Inferior parietal cortex (tissue), 1 donor: ENCODE measurements at regions not wholly inside any gene's neighbourhood (a gene's known extent, or its start where the extent isn't known, plus 50 kb on each side); places are given as distances from the start of the nearest gene placed in this dataset.
"Not testable (repeated sequence)": the region's sequence is repeated elsewhere in the genome, so short reads cannot be mapped to it uniquely, and the experiment has no call there.

Source experiments
- DNase-seq: peaks from one replicate; pipeline ENCODE4 v3.0.0-alpha.2; 2016; ENCODE audit errors: extremely low spot score

DNA sequence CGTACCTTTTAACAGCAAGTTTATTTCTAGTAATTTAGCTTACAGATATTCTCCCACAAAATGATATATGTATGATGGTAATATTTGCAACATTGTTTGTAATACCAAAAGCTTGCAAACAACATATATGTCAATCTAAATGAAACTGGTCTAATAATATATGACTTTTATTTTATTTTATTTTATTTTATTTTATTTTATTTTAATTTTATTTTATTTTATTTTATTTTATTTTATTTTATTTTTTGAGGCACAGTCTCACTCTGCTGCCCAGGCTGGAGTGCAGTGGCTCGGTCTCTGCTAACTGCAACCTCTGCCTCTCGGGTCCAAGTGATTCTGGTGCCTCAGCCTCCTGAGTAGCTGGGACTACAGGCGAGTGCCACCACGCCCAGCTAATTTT is 94.6 kb upstream of the ABCA1 start:
- DNase-seq = not testable (repeated sequence)

DNA sequence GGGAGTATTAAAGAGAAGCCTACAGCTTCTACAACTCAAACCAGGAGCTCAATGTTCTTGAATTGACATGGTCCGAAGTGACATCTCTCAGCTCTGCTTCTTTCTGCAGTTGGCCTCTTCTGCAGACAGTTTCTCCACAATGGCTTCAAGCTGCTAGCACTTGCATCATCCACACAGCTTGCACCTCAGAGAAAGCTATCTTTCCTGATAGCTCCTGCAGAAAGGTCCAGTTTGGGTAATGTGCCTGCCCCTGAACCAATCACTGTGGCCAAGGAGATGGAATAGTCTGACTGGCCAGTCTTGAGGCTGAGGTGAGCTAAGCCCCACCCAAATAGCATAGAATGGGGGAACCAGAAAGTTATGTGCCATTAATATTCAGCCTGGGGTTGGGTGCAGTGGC is 95.8 kb upstream of the ABCA1 start:
- no peak for DNase-seq

DNA sequence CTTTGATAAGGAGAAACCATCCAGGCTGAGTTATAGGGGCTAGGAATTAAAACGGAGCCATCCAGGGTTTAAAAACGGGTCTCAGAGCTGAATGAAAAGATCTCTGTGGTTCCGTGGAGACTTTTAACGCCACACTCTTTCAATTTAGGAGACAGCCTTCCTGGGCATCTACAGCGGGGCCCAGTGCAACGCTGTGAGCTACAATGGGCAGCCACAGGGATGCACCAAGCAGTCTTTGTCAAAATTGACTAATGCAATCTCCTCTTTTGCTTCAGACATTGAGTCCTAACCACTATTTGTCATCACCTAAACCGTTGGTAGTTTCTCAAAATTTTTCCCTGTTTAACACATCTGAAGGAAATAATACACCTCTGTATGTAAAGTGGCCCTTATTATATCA is 96.6 kb upstream of the ABCA1 start:
- DNase-seq = no peak

DNA sequence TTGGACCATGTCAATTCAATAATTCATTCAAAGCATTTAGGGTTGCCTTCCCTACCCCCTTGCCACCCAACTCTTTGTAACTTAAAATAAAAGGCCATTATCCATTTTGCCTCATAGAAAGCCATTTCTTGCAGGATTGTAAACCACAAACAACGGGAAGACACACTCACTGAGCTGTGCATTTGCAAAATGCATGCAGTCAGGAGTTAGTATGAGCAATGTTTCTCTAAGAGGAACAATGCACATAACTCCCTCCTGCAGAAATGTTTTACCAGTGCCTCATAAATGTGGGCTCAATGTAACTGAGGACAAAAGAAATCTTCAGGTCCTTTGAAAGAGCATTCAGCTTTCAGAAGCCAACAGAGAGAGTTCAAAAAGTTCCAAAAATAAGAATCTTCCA is 98.5 kb upstream of the ABCA1 start:
- DNase-seq = no peak

DNA sequence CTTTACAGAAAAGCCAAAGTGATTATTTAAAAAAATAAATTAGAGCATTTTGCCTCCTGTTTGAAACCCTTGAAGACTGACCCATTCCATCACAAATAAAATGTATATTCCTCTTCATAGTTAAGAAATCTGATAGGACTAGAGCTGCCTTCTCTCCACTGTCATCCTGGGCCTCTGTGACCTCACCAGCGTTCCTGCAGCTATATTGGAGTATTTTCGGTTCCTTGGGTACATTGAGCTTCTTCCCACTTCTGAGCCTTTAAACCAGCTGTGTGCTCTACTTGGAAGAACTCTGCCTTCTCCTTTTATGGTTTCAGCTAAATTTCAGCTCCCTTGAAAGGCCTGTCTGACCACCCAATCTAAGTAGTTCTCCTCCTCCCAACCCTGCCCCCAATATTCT is 99.1 kb upstream of the ABCA1 start:
- no peak for DNase-seq

DNA sequence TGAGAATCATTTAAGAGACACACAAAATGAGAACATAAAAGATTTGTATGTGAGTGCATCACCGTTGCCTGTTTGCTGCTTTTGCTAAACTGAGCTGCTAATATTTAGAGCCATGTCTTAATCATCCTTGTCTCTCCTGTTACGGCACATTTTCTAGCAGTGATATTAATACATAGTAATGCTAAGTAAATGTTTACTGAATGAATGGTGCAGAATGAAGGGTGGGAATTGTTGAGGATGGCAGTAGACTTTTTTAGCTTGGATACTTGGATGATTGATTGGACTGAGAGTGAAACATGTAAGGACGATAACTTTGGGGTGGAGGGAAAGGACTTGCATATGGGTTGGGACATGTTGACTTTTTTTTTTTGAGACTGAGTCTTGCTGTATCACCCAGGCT is 102.3 kb upstream of the ABCA1 start:
- DNase-seq = no peak

DNA sequence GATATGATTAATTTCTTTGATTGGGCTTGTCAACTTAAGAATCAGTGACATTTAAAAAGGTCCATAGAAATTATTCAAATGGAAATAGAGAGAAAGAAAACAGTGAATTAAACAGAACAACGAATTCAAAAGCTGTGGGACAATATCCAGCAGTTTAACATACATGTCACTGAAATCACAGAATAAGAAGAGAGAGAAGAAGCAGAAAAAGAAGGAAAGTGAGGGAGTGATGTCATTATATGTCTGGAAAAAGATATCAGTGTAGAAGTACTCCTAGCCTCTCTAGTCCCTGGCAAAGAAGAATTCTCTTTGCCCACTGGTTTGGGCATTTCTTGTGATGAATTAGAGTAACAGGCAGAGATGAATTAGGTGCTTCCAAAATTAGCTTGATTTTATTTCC is 109.2 kb upstream of the ABCA1 start:
- DNase-seq = no peak

DNA sequence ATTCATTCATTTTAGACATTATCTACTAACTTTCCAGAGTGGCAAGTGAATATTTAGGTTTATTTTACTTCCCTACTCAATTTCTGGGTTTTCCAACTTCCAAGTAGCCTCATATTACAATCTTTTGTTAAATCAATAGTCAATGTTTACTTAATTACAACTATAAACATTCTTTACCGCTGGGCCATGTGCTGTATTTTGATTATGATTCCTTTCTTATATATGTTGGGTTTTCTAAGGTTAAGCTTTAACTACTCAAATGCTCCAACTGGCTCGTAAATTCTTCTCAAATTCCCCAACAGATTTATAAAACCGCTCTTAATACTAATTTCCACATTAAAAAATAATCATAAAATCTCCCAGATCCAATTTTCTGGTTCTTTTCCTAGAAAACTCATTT is 110.1 kb upstream of the ABCA1 start:
- no peak for DNase-seq

DNA sequence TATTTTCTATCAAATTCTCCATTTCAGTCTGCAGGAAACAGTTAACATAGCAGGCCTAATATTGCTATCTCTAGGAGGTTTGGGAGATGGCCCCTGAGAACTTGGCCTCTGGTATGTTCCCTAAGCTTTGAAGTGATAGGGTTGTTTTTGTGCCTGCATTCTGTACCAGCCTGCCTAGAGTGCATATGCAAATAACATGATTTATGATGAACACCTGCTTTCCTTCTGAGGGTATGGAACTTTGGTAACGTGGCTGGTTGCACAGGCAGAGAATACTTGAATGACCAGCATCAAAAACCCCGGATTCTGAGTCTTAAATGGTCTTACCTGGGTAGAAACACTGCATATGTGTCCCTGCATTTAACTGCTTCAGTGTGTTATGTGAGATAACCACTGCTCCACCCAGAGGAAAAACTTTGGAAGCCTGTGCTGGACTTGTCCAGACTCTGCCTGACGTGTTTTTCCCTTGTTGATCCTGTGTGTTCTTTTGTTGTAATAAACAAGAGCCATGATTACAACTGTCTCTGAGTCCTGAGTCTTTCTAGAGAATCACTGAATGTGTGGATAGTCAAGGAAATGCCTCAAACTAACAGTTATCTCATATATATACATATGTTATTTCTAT is 111.3 kb upstream of the ABCA1 start:
- no peak for DNase-seq

DNA sequence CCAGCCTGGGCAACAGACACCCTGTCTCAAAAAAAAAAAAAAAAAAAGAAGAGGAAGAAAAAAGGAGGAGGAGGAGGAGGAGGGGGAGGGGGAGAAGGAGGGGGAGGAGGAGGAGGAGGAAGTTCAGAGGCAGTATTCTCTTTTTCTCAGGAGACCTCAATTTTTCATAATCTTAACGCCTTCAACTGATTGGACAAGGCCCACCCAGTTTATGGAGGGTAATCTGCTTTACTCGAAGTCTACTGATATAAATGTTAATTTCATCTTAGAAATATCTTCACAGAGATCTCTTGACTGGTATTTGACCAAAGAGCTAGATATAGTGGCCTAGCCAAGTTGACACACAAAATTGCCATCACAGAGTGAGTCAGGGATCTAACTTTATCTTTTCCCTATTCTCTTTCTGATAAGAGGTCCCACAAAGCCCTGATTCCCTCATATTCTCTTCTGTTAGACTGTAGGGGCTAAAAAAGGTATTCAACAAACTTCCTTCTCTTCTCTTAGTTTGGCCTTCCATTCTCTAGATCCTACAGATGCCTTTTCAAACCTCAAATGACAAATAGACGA is 115.5 kb upstream of the ABCA1 start:
- no peak for DNase-seq

DNA sequence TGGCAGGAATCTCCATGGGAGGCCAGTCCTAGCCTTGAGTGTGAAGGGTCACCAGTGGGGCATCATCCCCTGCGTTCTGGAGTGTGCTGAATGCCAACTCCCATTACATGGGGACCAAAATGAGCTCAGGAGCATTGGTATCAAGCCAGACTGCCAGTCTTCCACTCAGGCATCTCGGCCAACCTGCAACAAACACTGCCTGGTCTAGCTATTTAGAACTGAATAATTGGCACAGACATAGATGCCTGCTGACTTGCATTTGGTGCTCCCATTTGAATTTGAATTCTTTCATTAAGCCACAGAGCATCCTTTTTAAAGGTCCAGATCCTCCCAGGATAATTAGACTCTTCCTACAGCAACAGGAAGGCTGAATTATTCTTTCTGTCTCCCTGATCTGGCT is 116.6 kb upstream of the ABCA1 start:
- peak; percentile 39 for DNase-seq

DNA sequence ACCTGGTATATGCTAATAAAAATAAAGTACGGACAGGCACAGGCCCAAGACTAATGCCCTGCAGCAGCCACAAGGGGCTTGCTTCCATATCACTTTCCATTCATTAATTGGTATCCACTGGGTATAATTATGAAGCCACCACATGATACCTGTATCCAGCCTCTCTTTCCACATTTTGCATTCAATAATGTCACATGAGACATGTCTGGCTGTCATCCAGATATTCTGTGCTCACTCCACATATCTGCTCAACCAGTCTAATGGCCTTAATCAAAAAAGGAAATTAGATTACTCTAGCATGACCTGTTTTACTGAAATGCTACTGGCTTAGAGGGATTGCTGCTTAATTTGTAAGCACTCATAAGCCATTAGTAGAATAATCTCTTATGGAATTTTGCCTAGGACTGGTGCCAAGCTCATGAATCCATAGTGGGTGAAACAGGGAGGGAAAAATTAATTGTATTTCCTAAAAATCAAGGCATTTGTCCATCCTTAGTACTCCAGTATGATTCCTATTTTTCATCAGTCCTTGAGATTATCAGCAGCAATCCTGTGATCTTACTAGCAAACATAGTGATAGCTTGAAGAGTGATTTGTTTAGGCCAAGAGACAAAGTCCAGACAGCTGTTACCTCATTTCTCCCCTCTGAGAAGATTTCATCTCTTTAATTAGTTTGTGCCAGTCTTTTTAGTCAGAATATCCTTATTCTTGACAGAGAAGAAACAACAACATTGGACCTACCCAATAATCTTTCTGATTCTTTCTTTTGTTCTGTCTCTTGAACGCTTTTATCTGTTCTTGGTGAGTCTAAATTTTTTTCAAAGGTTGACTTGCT is 119.2 kb upstream of the ABCA1 start:
- no peak for DNase-seq

DNA sequence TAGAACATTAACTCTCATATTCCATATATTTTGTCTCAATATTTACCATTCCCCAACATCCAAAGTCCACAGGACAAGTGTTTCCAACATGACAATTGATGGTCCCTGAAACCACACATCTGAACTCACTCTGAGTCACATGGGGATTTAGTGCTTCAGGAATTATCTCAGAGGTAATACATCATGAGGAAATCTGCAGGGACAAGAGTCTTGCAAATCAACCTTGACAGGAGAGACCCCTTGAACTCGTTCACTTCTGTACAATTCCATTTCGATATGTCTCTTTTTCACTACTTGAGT is 119.7 kb upstream of the ABCA1 start:
- no peak for DNase-seq

DNA sequence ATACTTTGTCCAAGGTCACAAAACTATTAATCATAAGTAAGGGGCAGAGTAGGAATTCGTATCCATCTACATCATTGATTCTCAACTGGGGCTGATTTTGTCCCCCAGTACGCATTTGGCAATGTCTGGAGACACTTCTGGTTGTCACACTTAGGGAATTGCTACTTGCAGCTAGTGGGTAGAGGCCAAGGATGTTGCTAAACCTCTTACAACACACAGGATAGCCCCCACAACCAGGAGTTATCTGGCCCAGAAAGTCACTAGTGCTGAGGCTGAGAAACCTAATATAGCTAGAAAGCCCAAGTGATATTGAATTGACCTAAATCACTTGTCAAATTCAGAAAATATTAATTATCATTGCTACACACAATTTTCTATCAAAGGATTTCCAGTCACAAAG is 120.4 kb upstream of the ABCA1 start:
- no peak for DNase-seq

DNA sequence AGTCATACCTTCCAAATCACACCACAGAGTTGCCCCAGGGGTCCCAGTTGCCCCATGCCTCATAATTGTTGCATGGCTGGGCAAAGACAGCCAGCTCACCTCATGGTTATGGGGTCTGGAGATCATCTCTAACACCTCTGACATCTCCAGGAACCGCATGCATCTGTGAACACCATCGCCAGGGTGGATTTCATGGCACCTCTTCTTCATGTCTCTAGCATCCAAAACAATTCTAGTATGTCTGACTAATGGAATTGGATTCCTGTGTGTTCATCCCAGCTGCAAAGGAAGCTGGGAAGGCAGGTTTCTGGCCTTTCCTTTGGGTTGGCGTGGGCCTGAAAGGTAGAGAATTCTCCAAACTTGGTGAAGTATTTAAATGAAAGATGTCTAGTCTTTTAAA is 122.3 kb upstream of the ABCA1 start:
- no peak for DNase-seq

DNA sequence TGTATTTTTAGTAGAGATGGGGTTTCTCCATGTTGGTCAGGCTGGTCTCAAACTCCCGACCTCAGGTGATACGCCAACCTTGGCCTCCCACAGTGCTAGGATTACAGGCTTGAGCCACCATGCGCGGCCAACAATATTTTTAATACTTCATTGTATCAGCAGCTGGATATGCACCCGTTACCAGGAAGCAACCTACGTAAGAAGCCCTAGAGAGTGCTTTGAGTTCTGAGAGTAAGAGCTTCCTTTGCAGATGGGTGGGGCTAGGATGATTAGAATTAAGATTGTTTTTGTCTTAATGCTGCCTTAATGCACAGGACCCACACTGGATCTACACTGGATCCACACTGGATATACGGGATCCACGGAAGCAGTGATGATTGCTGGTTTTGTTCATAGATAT is 123.9 kb upstream of the ABCA1 start:
- no peak for DNase-seq

DNA sequence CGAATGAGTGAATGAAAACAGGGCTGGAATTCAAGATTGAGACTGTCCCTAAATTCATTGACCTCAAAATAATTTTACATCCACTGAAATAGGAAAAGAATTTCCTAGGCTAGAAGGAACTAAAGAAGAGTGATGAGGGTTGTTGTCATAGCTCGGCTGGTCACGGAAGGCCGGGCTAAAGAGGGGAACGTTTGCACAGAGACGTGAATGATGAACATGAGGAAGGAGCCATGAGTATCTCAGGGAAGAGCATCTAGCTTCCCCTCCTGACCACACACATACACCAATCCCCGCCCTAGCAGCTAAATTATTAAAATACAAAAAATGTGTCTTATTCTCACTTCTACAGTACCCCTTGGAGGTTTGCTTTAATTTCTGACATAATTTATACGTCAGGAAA is 124.4 kb upstream of the ABCA1 start:
- no peak for DNase-seq

DNA sequence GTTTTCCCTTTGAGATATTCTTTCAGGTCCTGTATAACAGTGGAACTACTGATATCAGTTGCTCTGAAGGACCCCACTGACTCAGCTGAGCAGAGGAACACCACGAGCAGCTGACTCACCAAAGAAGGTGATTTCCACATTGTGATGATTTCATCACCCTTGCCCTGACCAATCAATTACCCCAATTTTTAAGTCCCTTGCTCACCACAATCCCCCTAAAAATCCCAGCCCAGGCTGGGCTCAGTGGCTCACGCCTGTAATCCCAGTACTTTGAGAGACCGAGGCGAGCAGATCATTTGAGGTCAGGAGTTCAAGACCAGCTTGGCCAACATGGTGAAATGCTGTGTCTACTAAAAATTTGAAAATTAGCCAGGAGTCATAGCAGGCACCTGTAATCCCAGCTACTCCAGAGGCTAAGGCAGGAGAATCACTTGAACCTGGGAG is 125.3 kb upstream of the ABCA1 start:
- DNase-seq = no peak

DNA sequence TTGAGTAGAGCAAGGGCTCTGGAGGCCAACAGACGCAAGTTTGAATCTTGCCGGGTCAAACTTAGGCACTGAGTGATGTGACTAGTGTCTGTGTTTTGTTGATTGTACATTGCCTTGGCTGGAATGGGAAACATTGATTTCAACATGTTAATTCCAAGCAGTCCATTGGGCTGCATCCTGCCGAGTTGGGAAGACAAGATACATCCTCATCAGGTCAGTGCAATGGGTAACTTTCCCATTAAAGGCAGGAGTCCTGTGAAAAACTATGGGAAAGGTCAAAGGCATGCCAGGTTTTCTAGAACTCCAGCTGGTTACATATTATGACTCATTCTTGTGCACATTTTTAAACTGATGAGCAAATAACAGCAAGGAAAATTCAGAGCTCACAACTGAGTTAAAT is 126.5 kb upstream of the ABCA1 start:
- no peak for DNase-seq

DNA sequence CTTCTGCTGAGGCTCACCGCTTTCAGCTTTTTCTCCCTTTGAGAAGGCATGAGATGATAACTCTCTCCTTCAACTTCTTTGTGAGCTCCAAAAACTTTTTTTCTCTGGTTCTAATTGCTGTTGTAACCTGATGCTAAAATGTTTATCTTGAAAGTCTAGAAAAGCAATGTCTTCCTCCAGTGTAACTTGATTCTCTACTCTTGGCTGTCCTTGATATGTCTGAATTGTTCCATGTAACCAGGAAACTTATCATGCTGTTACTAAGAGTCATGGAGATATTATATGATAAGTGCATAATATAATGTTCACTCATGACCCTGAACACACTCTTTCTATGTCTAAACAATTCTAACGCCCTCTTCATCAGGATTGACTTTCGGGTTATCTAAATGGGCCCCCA is 128.0 kb upstream of the ABCA1 start:
- no peak for DNase-seq

DNA sequence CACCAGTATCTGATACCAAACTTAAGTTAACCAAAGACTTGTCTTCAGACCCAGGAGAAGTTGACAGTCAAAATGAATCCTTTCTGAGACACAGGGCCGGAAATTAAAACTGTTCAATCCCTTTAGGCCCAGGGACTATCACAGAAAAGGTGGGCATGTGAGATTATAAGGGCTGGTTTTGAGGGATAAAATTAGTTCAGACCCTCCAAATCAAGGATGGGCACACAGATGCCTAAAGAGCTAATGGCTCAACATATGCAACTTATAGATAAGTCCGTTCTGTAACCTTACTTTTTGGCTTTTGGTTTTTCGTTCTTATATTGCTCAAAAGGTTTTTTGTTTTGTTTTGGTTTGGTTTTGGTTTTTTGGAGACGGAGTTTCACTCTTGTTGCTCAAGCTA is 129.6 kb upstream of the ABCA1 start:
- no peak for DNase-seq

DNA sequence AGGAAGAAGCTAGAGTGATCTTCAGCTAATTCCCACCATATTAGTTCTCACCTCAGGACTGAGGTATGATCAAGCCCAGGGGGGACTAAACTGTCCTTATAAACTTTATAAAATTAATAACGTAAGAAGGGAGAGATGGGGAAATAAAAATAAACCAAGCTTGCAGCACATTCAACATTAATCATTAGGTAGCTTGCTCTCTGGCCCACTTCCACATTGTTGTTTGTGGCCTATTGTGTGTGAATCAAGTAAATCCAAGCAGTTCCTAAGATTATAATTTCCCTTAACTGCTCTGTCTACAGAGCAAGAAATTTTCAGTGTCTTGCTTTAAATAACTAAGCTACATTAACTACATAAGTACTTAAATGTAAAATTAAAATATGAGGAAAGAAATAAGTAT is 131.3 kb upstream of the ABCA1 start:
- no peak for DNase-seq

DNA sequence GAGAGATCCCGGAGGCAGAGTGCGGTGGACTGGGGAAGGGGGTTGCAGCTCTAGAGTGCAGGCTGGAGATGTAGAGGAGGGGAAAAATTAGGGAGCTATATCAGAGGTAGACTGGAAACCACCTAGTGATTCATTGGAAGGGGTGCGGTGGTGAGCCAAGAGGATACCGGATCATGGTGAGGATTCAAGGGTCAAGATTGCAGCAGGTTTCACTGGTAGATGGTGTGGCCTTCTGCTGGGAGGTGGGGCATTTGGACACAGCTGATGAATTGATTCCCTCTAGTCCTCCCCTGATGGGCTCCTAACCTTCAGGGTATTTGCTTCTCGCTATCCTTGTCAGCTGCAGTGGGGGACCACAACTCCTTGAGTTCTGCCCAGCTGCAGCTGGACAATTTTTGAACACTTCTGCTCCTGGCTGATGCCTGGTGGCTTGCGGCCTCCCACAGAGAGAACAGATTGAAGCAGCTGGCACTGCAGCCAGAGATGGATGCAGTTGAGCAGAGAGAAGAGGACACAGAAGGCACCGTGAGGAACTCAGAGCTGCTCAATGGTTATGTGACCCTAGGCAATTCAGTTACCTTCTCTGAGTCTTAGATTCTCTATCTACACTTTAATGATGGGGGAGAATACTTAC is 134.4 kb upstream of the ABCA1 start:
- no peak for DNase-seq
